Peyer's patch (tissue), 4 donors: ENCODE measurements at regions not wholly inside any gene's neighbourhood (a gene's known extent, or its start where the extent isn't known, plus 50 kb on each side); places are given as distances from the start of the nearest gene placed in this dataset.

ENCODE experiments used
- DNase-seq, 3 donors: peaks; one replicate each; pipeline ENCODE4 v3.0.0-alpha.2; 2017 to 2019
- H3K27ac ChIP-seq, 4 donors: fragments of 200-600 bp; sonication (generic); one replicate each; pipeline ENCODE4 v1.5.1; 2016 to 2019
- H3K27me3 ChIP-seq, 2 donors: fragments of 200-600 bp; sonication (generic); one replicate each; pipeline ENCODE4 v1.5.1; 2019
- H3K36me3 ChIP-seq, 3 donors: fragments of 200-600 bp; sonication (generic); one replicate each; pipeline ENCODE4 v1.5.1; 2016 to 2019
- H3K4me1 ChIP-seq, 4 donors: fragments of 200-600 bp; sonication (generic); one replicate each; pipeline ENCODE4 v1.5.1; 2016 to 2019
- H3K4me3 ChIP-seq, 4 donors: fragments of 200-600 bp; sonication (generic); 1 replicate in 3 of 4; 2 replicates in 1 of 4; pipeline ENCODE4 v1.5.1; 2016 to 2019; ENCODE audit warnings: mild to moderate bottlenecking in 1 of 4
- H3K9me3 ChIP-seq, 4 donors: fragments of 200-600 bp; sonication (generic); one replicate each; pipeline ENCODE4 v1.5.1; 2016 to 2019; ENCODE audit warnings: mild to moderate bottlenecking in 1 of 4
- POLR2A ChIP-seq, 2 donors: fragments of 450-650 bp; IDR thresholded peaks; one replicate each; pipeline ENCODE4 v1.5.1; 2017; ENCODE audit warnings: antibody characterized with exemption in 2 of 2, mild to moderate bottlenecking in 2 of 2, moderate library complexity in 2 of 2
- TF ChIP-seq, protein P1 (sequence below), 6 experiments: fragments of 450-650 bp in 4 of 6; fragments of 200-600 bp in 2 of 6; sonication (generic) in 1 of 6; IDR thresholded peaks; one replicate each; pipeline ENCODE4 v1.5.1; 2017 to 2019; ENCODE audit warnings: antibody characterized with exemption in 6 of 6, mild to moderate bottlenecking in 3 of 6, moderate library complexity in 1 of 6

DNA sequence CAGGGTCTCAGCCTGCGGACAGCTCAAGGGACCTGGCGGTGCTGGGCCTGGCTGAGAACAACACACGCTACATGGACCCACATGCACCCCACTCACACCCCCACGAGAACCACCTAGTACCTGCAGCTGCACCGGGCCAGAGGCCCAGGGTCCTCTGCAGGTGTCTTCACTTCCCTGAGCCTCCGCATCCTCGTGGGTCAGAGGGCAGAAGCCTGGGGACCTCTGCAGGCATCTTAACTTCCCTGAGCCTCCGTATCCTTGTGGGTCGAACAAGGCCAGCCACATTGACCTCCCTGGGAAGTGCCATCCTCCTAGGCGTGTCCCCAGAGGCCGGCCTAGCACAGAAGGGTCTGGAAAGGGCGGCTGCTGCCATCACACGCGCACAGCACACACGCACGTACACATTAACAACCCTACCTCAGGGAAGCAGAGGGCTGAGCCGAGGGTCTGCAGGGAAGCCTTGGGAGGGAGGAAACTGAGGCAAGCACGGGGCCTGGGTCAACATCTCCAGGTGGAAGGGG lies 62.5 kb upstream of the HPCAL1 start:
- no peak overlapping the region for H3K4me3 ChIP-seq
- no peak overlapping the region for H3K27ac ChIP-seq
- H3K36me3 ChIP-seq: no peaks in the 10 kb centered on the region
- no peaks in the 10 kb centered on the region for H3K9me3 ChIP-seq
- peak in 1 of 3 donors; percentile 37 for DNase-seq
- no peaks in the 10 kb centered on the region for H3K4me1 ChIP-seq
- TF ChIP-seq, protein P1, sequence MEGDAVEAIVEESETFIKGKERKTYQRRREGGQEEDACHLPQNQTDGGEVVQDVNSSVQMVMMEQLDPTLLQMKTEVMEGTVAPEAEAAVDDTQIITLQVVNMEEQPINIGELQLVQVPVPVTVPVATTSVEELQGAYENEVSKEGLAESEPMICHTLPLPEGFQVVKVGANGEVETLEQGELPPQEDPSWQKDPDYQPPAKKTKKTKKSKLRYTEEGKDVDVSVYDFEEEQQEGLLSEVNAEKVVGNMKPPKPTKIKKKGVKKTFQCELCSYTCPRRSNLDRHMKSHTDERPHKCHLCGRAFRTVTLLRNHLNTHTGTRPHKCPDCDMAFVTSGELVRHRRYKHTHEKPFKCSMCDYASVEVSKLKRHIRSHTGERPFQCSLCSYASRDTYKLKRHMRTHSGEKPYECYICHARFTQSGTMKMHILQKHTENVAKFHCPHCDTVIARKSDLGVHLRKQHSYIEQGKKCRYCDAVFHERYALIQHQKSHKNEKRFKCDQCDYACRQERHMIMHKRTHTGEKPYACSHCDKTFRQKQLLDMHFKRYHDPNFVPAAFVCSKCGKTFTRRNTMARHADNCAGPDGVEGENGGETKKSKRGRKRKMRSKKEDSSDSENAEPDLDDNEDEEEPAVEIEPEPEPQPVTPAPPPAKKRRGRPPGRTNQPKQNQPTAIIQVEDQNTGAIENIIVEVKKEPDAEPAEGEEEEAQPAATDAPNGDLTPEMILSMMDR (IDR thresholded peaks at IDR 0.05): no peak
- no peak for TF ChIP-seq POLR2A (IDR thresholded peaks at IDR 0.05)
- H3K27me3 ChIP-seq: no peaks in the 10 kb centered on the region

DNA sequence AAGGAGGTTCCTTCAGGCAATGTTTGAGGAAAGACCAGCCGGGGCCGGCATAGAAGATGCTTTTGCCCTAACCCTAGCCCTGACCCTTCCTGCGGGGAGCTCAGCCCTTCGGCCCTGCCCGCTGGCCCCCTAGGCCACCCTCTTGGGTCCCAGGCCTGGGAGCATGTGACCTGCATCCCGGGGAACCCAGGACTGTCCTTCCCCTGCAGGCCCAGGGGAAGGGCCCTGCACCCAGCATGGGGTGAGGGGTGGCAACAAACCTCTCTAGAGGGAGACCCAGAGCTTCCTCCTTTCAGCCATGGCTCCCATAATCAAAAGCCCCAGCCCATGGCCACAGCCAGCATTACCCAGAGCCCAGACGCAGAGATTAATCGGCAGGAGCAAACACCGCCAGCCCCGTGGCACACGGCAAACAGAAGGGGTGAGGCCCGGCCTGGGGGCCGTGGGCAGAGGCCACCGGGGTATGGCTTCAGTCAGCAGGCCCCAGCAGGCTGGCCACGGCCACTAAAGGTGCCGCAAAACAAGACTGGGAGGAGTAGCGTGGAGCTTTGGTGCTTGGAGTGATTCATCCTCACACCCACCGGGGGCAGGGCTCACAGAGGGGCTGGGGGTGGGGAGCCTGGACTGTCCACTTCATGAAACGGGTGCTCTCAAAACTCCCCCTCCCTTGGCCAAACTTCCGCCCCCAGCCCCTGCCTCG lies 61.6 kb upstream of the HPCAL1 start:
- peak in 1 of 3 donors; percentile 39 for DNase-seq
- TF ChIP-seq, protein P1 (IDR thresholded peaks at IDR 0.05): no peak
- TF ChIP-seq POLR2A (IDR thresholded peaks at IDR 0.05): no peak
- no peak overlapping the region for H3K27ac ChIP-seq
- no peak overlapping the region for H3K4me3 ChIP-seq
- no peaks in the 10 kb centered on the region for H3K36me3 ChIP-seq
- no peaks in the 10 kb centered on the region for H3K9me3 ChIP-seq
- H3K4me1 ChIP-seq: no peaks in the 10 kb centered on the region
- no peaks in the 10 kb centered on the region for H3K27me3 ChIP-seq

DNA sequence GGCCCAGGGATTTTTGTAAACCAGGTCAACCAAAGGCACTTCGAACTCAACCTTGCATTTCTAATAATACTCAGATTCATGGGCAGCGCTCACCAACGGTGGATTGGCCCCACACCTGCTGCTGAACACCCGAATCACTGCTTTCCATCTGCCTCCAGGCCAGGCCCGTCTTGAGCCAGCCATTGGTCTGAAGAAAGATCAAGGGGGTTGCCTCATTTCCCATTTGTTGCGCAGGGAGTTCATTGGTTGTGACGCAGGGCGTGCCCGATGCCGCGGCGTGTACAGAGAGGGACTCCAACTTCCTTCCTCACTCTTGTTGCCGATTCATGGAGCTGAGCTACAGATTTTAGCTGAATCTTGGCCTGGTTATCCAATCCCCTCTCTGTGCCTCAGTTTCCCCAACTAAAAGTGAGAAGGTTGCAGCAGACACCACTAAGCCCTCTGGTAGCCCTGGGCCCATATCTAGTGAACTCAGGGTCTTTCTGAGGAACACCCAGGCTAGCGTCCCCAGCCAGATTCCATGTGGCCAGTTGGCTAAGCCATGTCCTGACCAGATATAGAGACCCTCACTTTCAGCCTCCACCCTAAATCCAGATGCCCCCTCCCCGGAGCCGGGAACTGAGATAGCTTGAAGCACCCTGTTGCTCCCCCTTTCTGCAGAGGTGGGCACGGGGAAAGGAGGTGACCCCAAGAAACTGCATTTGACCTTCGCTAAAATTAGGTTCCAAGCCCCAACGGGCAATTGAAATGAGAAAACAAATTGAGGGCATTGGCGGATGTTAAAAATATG lies 60.9 kb upstream of the HPCAL1 start:
- peak in 1 of 3 donors; percentile 15 for DNase-seq
- H3K9me3 ChIP-seq: no peaks in the 10 kb centered on the region
- H3K4me1 ChIP-seq: no peaks in the 10 kb centered on the region
- no peaks in the 10 kb centered on the region for H3K36me3 ChIP-seq
- TF ChIP-seq, protein P1 (IDR thresholded peaks at IDR 0.05): no peak
- no peak for TF ChIP-seq POLR2A (IDR thresholded peaks at IDR 0.05)
- H3K27me3 ChIP-seq: no peaks in the 10 kb centered on the region
- no peak overlapping the region for H3K27ac ChIP-seq
- H3K4me3 ChIP-seq: no peak overlapping the region

DNA sequence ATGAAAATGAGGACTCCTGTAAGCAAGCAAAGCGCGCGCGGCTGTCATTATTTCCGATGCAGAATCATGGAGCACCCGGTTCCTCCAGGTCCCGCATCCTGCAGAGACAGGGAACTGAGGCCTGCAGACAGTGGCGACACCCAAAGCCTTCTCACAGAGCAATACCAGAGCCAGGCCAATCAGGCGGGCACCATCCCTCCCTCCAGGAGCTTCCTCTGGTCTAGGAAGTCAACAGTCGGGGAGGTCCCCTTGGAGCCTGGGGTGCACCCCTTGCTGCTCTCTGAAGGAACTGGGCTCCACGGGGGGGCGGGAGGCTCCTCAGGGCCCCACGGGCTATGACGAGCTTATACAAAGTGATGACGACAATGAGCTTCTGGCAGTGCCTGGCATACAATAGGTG lies 60.3 kb upstream of the HPCAL1 start:
- H3K9me3 ChIP-seq: no peaks in the 10 kb centered on the region
- no peak overlapping the region for H3K27ac ChIP-seq
- no peaks in the 10 kb centered on the region for H3K36me3 ChIP-seq
- peak in 1 of 3 donors; percentile 38 for DNase-seq
- H3K4me1 ChIP-seq: no peaks in the 10 kb centered on the region
- no peaks in the 10 kb centered on the region for H3K27me3 ChIP-seq
- no peak overlapping the region for H3K4me3 ChIP-seq
- TF ChIP-seq, protein P1 (IDR thresholded peaks at IDR 0.05): no peak
- TF ChIP-seq POLR2A (IDR thresholded peaks at IDR 0.05): no peak

DNA sequence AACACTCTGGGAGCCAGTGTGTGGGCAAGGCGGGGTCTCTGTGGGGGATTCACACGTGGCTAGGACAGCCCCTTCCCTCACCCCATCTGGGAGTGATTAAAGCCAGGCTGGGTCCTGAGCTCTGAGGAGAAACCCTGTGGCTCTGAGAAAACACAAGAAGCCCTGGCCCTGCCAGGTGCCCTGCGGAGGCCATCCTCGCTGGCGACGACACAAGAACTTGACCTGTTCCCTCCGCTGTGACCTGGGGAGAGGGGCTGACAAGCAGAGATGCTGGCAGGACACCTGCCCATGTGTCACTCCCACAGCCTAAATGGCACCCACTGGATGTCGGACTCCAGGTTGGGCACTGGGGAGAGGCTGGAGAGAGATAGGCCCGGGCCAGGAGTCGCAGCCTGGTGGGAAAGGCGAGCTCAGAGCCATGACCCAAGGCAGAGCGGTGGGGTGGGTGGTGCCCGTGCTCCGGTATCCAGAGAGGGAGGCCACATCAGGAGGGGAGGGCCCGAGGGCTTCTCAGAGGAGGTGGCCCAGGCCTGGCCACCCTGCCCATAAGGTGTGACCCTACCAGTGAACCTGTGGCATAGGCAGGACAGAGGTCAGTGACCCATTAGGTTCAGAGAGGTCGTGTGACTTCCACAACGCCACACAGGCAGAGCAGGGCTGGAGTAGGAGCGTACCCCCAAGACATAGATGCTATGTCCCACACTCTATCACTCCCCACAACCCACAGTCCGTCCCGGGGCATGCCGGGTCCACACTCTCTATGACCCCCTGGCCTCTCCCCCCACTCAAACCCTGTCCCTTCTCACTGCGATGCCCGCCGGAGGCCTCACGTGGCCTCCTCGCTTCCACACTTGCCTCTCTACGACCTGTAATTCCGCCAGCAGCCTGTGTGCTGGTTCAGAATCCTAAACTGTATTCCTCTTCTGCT lies 59.4 kb upstream of the HPCAL1 start:
- no peaks in the 10 kb centered on the region for H3K9me3 ChIP-seq
- TF ChIP-seq, protein P1 (IDR thresholded peaks at IDR 0.05): no peak
- no peak for TF ChIP-seq POLR2A (IDR thresholded peaks at IDR 0.05)
- no peak overlapping the region for H3K4me3 ChIP-seq
- no peaks in the 10 kb centered on the region for H3K36me3 ChIP-seq
- peak in 1 of 3 donors; percentile 38 for DNase-seq
- no peaks in the 10 kb centered on the region for H3K4me1 ChIP-seq
- H3K27ac ChIP-seq: no peak overlapping the region
- H3K27me3 ChIP-seq: no peaks in the 10 kb centered on the region
